Superior temporal gyrus (tissue), 1 donor: ENCODE measurements at regions not wholly inside any gene's neighbourhood (a gene's known extent, or its start where the extent isn't known, plus 50 kb on each side); places are given as distances from the start of the nearest gene placed in this dataset.

Experiments used
- DNase-seq: peaks from one replicate; pipeline ENCODE4 v3.0.0-alpha.2; 2016; ENCODE audit errors: extremely low spot score

GRCh38 chr13:40479196-40479845 is 187.1 kb downstream of the FOXO1 start:
- DNase-seq: peak; percentile 58

DNA sequence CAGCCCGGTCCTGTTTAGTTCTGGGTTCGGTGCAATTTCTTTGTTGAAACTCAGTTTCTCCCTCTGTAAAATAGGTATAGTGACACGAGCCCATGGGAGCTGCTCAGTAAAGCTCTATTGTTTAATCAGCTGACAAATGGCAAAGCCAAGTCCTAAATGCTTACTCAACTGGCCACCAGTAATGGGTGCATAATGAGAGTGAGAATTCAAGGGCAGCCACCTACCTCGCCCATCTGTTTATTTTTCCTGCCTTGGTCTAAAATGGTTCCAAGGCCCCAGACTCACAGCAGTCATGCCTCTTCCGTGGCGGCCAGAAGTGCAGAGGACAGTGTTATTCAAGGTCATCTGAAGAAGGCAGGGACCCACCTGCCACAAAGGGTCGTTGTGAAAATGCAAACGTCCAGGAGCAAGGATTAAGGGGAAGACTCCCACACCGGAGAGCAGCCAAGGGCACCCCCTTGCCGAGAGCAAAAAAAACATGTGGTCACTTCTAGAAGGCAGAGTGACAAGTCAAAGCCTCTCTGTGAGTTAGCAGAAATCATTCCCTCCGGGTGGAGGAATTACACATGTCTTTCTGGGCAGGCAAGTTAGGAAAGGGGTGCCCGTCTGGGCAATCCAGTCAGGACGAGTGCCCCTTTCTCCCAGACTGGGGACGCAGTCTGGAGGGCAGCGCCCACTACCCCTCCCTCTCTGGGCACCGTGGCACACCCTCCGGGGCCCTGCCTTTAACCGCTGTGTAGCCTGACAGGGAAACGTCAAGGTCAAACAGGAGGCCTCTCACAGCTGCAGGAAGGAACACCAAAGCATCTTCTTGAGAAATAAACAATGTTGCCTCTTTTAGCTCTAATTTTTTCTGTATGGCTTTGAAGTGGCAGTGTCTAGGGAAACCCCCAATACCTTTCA is 186.2 kb downstream of the FOXO1 start:
- no peak for DNase-seq

DNA sequence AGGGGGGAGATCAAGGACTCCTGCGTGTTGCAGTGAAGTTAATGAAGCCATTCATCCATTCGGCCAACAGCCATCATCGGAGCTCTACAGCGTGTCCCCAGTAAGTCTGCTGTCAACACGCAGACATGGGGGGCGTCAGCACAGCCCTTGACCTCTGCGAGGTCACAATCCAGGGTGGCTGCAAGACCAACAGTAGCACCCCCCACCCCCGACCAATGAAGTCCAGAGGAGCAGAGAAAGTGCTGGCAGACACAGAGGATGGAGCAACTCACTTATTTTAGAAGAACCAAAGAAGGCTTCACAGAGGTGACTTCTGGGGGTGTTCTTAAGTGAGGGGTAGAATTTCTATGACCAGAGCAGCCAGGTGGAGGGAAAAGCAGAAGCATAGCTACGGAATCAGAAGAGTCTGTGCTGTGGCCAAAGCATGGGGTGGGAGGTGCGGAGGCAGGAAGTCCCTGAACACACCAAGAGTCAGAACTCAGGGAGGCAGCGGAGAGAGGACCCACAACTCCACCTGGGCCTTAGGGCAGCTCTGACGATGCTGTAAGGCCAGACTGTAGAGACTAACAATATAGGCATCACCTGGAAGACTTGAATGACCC is 185.4 kb downstream of the FOXO1 start:
- DNase-seq: no peak

DNA sequence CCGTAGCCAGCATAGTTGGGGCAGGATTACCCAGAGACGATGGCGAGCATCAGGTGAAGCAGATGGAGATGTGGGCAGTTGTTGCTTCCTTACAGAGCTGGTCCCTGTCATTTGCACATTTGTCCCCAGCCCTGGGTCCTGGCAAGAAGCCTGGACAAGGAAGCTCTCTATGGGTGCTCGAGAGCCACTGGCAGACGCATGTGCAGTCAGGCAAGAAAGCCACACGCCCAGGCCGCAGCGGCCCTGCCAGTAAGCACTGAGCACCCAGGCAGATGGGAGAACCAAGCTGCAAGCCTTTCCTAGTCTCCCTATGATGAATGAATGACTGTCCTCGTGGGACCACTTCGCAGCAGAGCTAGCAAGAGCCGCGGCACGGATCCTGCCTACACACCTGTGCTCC is 182.8 kb downstream of the FOXO1 start:
- peak; percentile 61 for DNase-seq

- no peak for DNase-seq
These were observed 182.2 kb downstream of the FOXO1 start for GRCh38 chr13:40484101-40484800.

GRCh38 chr13:40484974-40485373 is 181.5 kb downstream of the FOXO1 start:
- DNase-seq: no peak

DNA sequence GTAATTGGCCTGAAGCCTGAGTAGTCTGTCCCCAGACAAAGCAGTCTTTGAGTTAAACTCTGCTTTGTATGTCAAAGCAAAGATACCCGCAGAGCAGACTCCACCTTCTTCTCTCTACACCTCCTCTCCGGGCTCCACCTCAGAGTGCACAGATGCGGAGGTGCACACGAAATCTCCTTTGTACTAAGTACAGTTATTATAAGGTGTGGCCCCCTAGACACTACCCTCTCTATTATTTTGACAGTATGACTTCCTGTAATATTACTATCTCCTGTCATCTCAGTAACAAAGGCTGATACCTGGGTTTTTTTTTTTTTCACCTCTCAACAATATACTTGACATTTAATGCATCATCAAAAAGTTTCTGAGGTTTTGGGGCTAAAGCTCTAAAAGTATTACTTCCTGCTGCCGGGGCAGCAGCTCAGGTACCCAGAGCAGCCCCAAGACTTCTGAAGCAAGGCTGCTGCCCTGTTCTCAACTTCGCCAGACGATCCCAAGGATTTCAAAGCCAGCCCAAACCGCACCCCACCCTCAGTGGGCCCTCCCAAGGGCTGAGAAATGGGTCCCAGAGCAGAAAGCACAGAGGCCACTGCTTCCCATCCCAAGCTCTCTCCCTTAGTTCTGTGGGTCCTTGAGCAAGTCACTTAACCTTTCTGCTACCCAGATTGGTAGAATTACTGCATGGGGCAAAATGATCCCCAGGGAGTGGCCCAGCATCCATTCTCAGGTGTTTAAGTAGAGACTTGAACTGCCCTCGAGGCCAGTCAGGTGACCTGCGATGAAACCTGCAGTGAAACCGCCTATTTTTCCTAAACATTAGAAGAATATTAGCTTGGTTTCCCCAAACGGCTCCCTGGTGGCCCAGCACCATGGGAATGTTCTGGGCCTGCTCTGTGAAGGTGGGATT is 180.6 kb downstream of the FOXO1 start:
- DNase-seq: no peak

- no peak for DNase-seq
These were observed 179.8 kb downstream of the FOXO1 start for GRCh38 chr13:40486518-40487163.

DNA sequence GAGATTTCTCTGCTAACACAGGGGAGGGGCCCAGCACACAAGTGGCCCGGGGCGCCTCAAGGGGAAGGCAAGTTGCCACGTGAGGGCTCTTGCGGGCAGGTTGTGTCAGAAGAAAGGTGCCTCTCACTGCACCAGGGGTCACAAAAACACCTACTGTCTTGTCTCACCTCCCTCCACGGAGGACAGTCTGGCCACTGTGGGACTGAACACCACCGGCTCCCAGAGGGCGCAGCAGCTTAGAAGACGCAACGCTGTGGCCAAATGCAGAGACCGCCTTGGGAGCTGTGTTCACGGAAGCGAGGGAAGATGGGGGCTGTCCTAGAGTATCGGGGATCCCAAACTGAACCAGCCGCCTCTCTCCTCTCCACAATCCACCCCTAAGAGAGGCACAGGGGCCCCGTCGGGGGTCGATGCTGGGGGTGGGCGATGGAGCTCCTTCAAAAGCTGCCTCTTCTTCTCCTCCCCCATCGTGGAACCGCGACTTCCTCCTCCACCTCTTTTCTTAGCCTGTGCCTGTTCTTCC is 177.5 kb downstream of the FOXO1 start:
- no peak for DNase-seq

GRCh38 chr13:40490086-40490758 is 176.2 kb downstream of the FOXO1 start:
- DNase-seq: no peak

GRCh38 chr13:40492511-40492910 is 173.9 kb downstream of the FOXO1 start:
- DNase-seq: no peak

DNA sequence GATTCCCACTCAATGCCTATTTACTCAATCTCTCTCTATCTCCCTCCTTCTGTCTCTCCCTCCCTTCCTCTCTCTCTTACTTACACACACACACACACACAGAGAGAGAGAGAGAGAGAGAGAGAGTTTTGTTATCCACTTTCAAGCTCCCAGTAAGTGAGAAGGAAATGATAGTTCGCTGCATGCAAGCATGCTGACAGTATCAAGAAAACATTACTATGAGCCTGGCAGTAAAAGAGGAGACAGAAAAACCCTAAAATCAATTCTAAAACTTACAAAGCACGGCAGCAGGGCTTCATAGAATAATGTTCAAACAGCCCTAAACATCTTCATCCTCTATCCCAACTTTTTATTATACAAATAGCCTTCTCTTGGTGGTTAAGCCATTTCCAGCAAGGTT is 171.9 kb downstream of the FOXO1 start:
- DNase-seq: no peak

DNA sequence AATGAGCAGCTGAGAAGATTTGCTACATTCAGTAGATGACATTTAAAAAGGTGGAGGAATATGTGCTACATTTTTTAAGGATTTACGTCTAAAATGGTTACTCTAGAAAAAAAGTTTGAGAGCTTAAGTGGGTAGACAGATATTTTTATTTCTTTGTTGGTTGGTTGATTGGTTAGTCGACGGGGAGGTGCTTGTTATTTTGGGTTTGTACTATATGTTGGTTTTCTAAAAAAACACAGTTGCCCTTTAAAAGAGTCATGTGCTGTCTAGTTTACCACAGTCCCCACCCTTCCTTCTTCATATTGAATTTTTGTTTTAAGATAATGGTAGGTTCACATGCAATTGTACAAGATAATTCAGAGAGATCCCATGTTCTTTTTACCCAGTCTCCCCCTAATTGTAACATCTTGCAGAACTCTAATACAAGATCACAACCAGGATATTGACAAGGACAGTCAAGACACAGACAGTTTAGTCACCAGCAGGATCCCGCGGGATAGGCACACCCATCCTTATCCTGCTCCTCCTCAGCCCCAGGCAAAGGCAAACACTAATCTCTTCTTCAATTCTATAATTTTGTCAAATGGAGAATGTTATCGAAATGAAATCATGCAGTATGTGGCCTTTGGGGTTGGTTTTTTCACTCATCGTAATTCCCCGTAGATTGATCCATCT is 171.4 kb downstream of the FOXO1 start:
- no peak for DNase-seq

DNA sequence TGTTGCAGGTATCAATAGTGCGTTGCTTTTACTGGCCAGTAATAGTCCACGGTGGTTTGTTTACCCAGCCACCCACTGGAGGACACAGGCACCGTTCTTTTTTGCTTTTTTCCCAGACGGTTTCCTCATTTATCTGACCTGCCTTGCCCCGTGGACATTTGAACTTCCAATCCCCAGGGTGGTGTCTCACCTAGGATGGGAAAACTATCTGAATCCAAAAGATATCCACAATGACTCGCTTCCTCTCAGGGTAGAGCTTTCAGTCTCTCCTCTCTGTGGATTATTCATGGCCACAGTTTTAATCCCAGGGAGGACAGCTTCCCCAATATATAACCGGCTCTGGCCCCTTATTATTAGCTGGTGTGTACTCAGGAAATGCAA is 170.8 kb downstream of the FOXO1 start:
- DNase-seq: no peak

DNA sequence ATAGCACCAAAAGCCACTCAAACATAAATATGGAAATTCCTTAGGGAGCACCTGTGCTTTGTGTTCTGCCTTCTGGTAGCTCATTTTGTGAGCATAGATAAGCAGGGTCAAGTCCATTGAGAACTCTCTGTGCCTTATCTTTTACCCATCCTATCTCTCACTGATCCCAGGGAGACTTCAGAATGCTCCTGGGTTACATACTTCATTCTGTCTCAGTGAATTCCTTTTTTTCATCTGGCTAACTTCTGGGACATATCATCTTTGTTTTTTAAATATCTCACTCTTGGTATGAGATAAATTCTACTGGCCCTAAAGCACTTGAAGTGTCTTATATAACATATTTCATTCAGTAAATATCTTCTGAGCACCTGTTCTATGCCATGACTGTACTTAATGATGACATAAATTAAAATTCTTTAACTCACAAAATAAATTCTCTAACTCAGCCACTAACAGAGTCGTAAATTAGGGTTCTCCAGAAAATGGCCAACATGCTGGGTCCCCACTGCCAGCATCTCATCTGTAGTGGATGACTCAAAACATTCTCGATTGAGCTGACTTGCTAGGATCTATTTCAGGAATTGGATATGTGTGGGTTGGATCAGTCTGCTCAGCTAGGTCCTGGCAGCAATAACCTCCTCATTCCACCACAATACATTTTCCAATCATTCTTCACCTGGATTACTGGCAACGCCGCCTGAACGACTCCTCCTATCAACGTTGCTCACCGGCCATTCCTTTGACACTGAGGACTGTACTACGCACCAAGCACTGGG is 170.2 kb downstream of the FOXO1 start:
- peak; percentile 48 for DNase-seq

DNA sequence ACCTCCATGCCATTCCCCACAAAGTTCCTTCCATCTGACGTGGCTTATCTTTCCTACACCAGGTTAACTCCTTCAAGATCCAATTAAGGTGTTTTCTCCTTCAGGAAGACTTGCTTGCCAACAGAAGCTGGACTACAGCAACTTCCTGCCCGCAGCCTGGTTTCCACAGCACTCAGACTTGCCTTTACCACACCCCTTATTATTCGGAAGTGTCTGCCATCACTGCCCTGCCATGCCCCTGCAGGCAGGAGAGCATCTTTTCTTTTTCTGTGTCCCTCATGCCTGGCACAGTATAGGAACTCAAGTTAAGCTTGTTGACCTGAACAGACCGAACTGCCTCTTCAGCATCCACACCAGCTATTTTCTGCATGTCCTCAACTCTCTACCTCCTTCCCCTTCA is 168.0 kb downstream of the FOXO1 start:
- no peak for DNase-seq

DNA sequence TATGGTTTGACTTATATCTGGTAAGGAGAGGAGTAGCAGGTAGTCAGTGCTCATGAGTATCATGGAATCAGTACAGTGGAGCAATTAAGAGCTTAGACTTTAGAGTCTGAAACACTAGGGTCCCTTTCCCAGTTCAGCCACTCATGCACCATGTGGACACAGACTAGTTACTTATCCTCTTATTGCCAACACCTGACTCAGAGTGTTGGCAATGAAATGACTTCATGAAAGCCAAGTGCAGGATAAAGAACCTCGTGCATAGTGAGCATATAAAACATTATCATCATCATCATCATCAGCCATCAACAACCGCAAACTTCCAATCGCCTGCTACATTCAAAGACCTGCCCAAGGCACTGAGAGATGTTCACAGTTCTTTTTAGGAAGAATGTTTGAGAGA is 164.2 kb downstream of the FOXO1 start:
- no peak for DNase-seq

GRCh38 chr13:40503011-40503410 is 163.4 kb downstream of the FOXO1 start:
- no peak for DNase-seq
